22Rv1 (cell line): ENCODE measurements at regions not wholly inside any gene's neighbourhood (a gene's known extent, or its start where the extent isn't known, plus 50 kb on each side); places are given as distances from the start of the nearest gene placed in this dataset.

Experiments used
- CTCF ChIP-seq: fragments of 450-650 bp; IDR thresholded peaks from 2 replicates; pipeline ENCODE4 v1.5.1; 2017; ENCODE audit warnings: mild to moderate bottlenecking
- ZFX ChIP-seq: fragments of 450-650 bp; IDR thresholded peaks from 2 replicates; pipeline ENCODE4 v1.6.1; 2017; ENCODE audit warnings: antibody characterized with exemption, borderline replicate concordance

- TF ChIP-seq CTCF: no peak
- TF ChIP-seq ZFX: no peak
These were observed 209.2 kb upstream of the PTGFR start for GRCh38 chr1:78281580-78281979.
